ENCODE measurements at regions not wholly inside any gene's neighbourhood (a gene's known extent, or its start where the extent isn't known, plus 50 kb on each side); places are given as distances from the start of the nearest gene placed in this dataset.

- no peak for DNase-seq (ENCODE audit: low spot score)
- TF ChIP-seq CTCF (IDR thresholded peaks at IDR 0.05): no peak
- no peak for ATAC-seq (ENCODE audit: low FRiP score)
Measured at GRCh38 chr11:114758627-114759026, 80.3 kb downstream of the NXPE2 start.

DNA sequence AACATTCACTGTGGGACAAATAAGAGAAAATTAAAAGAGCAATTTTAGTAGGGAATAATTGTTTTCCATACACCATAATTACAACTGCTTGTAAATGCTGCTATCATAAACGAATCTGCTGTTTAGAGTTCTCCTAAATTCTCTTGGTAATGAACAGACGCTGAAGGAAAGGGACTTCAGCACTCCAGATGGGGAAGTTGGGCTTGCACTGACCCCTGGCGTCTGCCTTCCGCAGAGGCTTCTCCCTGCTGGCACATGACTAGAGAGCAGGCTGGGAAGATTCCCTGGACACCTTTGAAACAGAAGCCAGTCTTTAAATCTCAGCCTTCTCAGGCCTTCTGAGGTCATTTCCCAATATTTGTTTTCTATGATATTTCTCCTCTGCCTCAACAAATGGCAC lies 84.1 kb downstream of the NXPE2 start:
- ATAC-seq (ENCODE audit: low FRiP score): peak; percentile 70
- DNase-seq (ENCODE audit: low spot score): no peak
- no peak for TF ChIP-seq CTCF (IDR thresholded peaks at IDR 0.05)

- DNase-seq (ENCODE audit: low spot score) (no peak), ATAC-seq (ENCODE audit: low FRiP score) (no peak)
- TF ChIP-seq CTCF (IDR thresholded peaks at IDR 0.05): no peak
Measured at GRCh38 chr11:114764563-114764962, 86.2 kb downstream of the NXPE2 start.

GRCh38 chr11:114771172-114771571 lies 92.8 kb downstream of the NXPE2 start:
- DNase-seq (ENCODE audit: low spot score) (no peak), ATAC-seq (ENCODE audit: low FRiP score) (no peak)
- no peak for TF ChIP-seq CTCF (IDR thresholded peaks at IDR 0.05)

- DNase-seq (ENCODE audit: low spot score) (no peak), ATAC-seq (ENCODE audit: low FRiP score) (no peak)
- TF ChIP-seq CTCF (IDR thresholded peaks at IDR 0.05): no peak
Measured at GRCh38 chr11:114773541-114774338, 95.4 kb downstream of the NXPE2 start.

DNA sequence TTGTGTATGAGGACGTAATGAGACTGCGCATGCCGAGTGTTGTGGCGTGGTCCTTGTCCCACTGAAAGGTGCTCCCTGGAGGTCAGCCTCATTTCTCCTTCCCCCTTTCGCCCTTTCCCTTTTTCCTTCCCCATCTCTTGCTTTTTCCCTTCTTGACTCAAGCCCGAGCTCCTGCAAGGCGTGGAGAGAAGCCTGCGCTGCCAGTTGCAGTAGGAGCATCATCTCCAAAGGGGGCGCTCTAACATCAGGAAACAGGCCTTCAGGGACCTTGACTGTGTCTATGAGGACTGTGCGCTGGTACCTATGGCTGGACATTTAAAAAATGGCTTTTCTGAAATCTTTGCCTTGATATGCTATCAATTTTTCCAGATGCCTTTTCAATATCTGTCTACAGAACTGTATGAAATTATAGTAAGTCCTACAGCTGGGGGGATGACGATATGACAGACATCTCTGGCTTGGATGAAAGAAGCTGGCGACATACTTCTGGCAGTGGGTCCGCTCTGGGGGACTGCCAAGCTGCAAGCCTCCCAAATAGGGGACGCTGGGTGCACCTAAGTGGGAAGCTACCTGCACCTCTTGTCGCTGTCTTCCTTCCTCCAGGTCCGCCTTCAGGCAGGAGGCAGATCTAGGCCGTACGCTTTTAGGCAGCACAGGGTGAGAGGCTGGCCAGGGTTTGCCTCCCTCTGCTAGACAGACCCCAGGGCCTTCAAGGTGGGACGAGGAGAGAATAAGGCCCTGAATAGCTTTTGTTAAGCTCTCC lies 96.5 kb downstream of the NXPE2 start:
- no peak for ATAC-seq (ENCODE audit: low FRiP score)
- DNase-seq (ENCODE audit: low spot score): no peak
- no peak for TF ChIP-seq CTCF (IDR thresholded peaks at IDR 0.05)

Measured in omental fat pad (tissue), 3 donors.